Ectodermal cell (in vitro differentiated cells): ENCODE measurements at regions not wholly inside any gene's neighbourhood (a gene's known extent, or its start where the extent isn't known, plus 50 kb on each side); places are given as distances from the start of the nearest gene placed in this dataset.

Experiments used
- H3K27ac ChIP-seq: 2 replicates; pipeline ENCODE4 v1.7.0; 2013; ENCODE audit warnings: mild to moderate bottlenecking, low read depth, low read length; ENCODE audit not compliant: insufficient read depth, poor library complexity, severe bottlenecking
- H3K27me3 ChIP-seq: 2 replicates; pipeline ENCODE4 v1.7.0; 2013; ENCODE audit warnings: mild to moderate bottlenecking, low read length; ENCODE audit not compliant: insufficient read depth, control insufficient read depth, poor library complexity, severe bottlenecking
- H3K36me3 ChIP-seq: one replicate; pipeline ENCODE4 v1.7.0; 2013; ENCODE audit warnings: low read length; ENCODE audit not compliant: control insufficient read depth, insufficient read depth
- H3K4me1 ChIP-seq: one replicate; pipeline ENCODE4 v1.7.0; 2013; ENCODE audit warnings: low read length; ENCODE audit not compliant: control insufficient read depth, insufficient read depth
- H3K4me3 ChIP-seq: 2 replicates; pipeline ENCODE4 v1.7.0; 2013; ENCODE audit warnings: low read depth, low read length, control low read depth; ENCODE audit not compliant: insufficient read depth
- H3K9me3 ChIP-seq: 2 replicates; pipeline ENCODE4 v1.7.0; 2013; ENCODE audit warnings: mild to moderate bottlenecking, low read length, moderate library complexity; ENCODE audit not compliant: control insufficient read depth
- WGBS, 2 experiments: methylation state at CpG; one replicate each; pipeline ENCODE4 v1.1.7; 2013; ENCODE audit warnings: missing lambda C conversion rate in 2 of 2; 5-methylcytosine and 5-hydroxymethylcytosine counted together

DNA sequence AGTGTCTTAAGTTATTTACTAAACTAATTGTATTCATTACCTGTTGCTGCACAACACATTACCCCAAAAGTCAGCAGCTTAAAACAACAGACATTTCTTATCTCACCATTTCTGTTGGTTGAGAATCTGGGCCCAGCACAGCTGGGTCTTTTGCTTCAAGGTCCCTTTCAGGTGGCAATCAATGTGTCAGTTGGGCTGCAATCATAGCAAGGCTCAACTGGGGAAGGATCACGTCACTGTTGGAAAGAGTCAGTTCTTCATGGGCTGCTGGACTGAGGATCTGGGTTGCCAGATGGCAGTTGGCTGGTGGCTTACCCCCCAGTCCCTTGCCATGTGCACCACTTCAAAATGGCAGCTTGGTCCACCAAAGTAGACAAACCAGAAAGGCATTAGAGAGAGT is 261.2 kb downstream of the SUCLG1 start:
- Histone ChIP-seq H3K27me3 (no peaks in the 10 kb centered on the region), H3K27ac (no peak overlapping the region), H3K4me1 (no peaks in the 10 kb centered on the region), H3K9me3 (no peaks in the 10 kb centered on the region), H3K36me3 (no peaks in the 10 kb centered on the region), H3K4me3 (no peak overlapping the region)
- 98 to 100% methylated on average over 1 of the region's 1 CpG for WGBS, 2 experiments

GRCh38 chr2:84194949-84195644 is 264.0 kb downstream of the SUCLG1 start:
- no peaks in the 10 kb centered on the region for H3K36me3 ChIP-seq
- 85 to 87% methylated on average over 3 of the region's 3 CpGs for WGBS, 2 experiments
- H3K27ac ChIP-seq: no peak overlapping the region
- H3K9me3 ChIP-seq: no peaks in the 10 kb centered on the region
- H3K4me1 ChIP-seq: no peaks in the 10 kb centered on the region
- H3K4me3 ChIP-seq: no peak overlapping the region
- H3K27me3 ChIP-seq: no peaks in the 10 kb centered on the region

- Histone ChIP-seq H3K27me3 (no peaks in the 10 kb centered on the region), H3K36me3 (no peaks in the 10 kb centered on the region), H3K4me1 (no peaks in the 10 kb centered on the region), H3K4me3 (no peak overlapping the region), H3K9me3 (no peaks in the 10 kb centered on the region), H3K27ac (no peak overlapping the region)
- 97 to 98% methylated on average over 2 of the region's 2 CpGs for WGBS, 2 experiments
Observed at GRCh38 chr2:84194181-84194580, 264.9 kb downstream of the SUCLG1 start.

DNA sequence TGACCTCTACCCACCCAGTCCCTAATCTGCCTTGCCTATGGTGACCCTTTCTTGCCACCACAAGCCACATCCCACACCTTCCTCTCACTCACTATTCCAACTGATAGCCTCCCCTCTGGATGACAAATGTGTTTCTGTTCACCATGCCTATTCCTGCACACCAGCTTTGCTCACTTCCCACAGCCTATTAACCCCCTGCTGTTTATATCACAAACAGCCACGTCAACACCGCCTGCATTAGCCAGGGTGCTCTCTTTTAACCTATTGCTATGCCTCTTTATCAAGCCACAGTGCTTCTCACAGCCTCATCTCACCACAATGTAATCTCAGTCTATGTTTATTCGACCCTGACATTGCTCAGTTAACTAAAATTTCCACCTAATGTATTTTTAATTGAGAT is 271.8 kb downstream of the SUCLG1 start:
- no peaks in the 10 kb centered on the region for H3K9me3 ChIP-seq
- no peak overlapping the region for H3K27ac ChIP-seq
- WGBS, 2 experiments: 78 to 81% methylated on average over 2 to 3 of the region's 3 CpGs
- no peak overlapping the region for H3K4me3 ChIP-seq
- H3K27me3 ChIP-seq: no peaks in the 10 kb centered on the region
- no peaks in the 10 kb centered on the region for H3K4me1 ChIP-seq
- H3K36me3 ChIP-seq: no peaks in the 10 kb centered on the region

- no peaks in the 10 kb centered on the region for H3K27me3 ChIP-seq
- H3K27ac ChIP-seq: no peak overlapping the region
- 82 to 89% methylated on average over 2 of the region's 2 CpGs for WGBS, 2 experiments
- no peaks in the 10 kb centered on the region for H3K9me3 ChIP-seq
- no peaks in the 10 kb centered on the region for H3K4me1 ChIP-seq
- no peaks in the 10 kb centered on the region for H3K36me3 ChIP-seq
- H3K4me3 ChIP-seq: no peak overlapping the region
Observed at GRCh38 chr2:84181927-84182326, 277.2 kb downstream of the SUCLG1 start.

GRCh38 chr2:84177733-84178132 is 281.3 kb downstream of the SUCLG1 start:
- no peak overlapping the region for H3K4me3 ChIP-seq
- no peak overlapping the region for H3K27ac ChIP-seq
- H3K27me3 ChIP-seq: no peaks in the 10 kb centered on the region
- 77% methylated on average over 6 of the region's 6 CpGs for WGBS, 2 experiments
- H3K4me1 ChIP-seq: no peaks in the 10 kb centered on the region
- no peaks in the 10 kb centered on the region for H3K9me3 ChIP-seq
- H3K36me3 ChIP-seq: no peaks in the 10 kb centered on the region

DNA sequence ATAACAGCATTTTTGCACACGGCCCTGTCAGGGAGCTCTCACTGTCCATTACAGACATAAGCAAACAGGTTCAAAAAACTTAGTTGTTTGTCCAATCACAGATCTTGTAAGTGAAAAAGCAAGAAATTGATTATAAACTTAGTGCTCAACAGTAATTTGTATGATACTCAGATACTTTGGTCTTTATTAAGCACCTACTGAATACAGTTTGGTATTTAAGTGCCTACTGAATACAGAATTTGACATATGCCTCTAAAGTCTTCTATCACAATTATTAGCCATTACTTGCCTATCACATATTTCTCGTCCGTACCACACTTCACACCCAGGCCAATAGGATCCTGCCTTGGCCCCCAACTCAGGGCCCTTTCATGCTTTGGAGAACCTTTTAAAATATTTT is 283.1 kb downstream of the SUCLG1 start:
- no peaks in the 10 kb centered on the region for H3K9me3 ChIP-seq
- WGBS, 2 experiments: 94 to 98% methylated on average over 3 of the region's 3 CpGs
- H3K27me3 ChIP-seq: no peaks in the 10 kb centered on the region
- no peaks in the 10 kb centered on the region for H3K4me1 ChIP-seq
- H3K4me3 ChIP-seq: no peak overlapping the region
- H3K36me3 ChIP-seq: no peaks in the 10 kb centered on the region
- H3K27ac ChIP-seq: no peak overlapping the region

GRCh38 chr2:84175340-84175739 is 283.7 kb downstream of the SUCLG1 start:
- H3K36me3 ChIP-seq: no peaks in the 10 kb centered on the region
- WGBS, 2 experiments: 82% methylated on average over 1 of the region's 1 CpG

DNA sequence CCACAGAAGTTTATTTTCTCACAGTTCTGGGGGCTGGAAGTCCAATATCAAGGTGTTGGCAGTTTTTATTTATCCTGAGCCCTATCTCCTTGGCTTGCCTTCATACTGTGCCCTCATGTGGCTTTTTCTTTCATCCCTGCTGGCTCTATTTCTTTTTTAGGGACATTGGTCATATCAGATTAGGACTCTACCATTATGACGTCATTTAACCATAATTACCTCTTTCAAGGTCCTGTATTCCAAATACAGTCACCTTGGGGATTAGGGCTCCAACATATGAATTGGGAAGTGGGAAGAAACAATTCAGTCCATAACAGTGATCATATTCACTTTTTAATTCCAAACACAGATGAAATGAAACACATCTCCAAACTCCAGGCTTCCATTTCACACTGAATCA is 286.0 kb downstream of the SUCLG1 start:
- no peaks in the 10 kb centered on the region for H3K9me3 ChIP-seq
- H3K36me3 ChIP-seq: no peaks in the 10 kb centered on the region
- H3K27me3 ChIP-seq: no peaks in the 10 kb centered on the region
- no peak overlapping the region for H3K27ac ChIP-seq
- WGBS, 2 experiments: 100% methylated on average over 1 of the region's 1 CpG
- no peak overlapping the region for H3K4me3 ChIP-seq
- no peaks in the 10 kb centered on the region for H3K4me1 ChIP-seq

More at GRCh38 chr2:84175340-84175739, 283.7 kb downstream of the SUCLG1 start:
- no peaks in the 10 kb centered on the region for H3K4me1 ChIP-seq
- no peaks in the 10 kb centered on the region for H3K9me3 ChIP-seq
- no peaks in the 10 kb centered on the region for H3K27me3 ChIP-seq
- H3K4me3 ChIP-seq: no peak overlapping the region
- no peak overlapping the region for H3K27ac ChIP-seq

GRCh38 chr2:84170979-84171378 is 288.1 kb downstream of the SUCLG1 start:
- WGBS, 2 experiments: no CpG with 5 or more reads among the region's 1 CpG
- no peaks in the 10 kb centered on the region for H3K4me1 ChIP-seq
- no peaks in the 10 kb centered on the region for H3K27me3 ChIP-seq
- no peaks in the 10 kb centered on the region for H3K36me3 ChIP-seq
- H3K27ac ChIP-seq: no peak overlapping the region
- no peak overlapping the region for H3K4me3 ChIP-seq
- H3K9me3 ChIP-seq: no peaks in the 10 kb centered on the region

GRCh38 chr2:84169871-84170270 is 289.2 kb downstream of the SUCLG1 start:
- Histone ChIP-seq H3K27ac (no peak overlapping the region), H3K4me1 (no peaks in the 10 kb centered on the region), H3K9me3 (no peaks in the 10 kb centered on the region), H3K36me3 (no peaks in the 10 kb centered on the region), H3K4me3 (no peak overlapping the region), H3K27me3 (no peaks in the 10 kb centered on the region)
- 93 to 96% methylated on average over 2 of the region's 2 CpGs for WGBS, 2 experiments
